Brain pericyte (primary cell): ENCODE measurements at regions not wholly inside any gene's neighbourhood (a gene's known extent, or its start where the extent isn't known, plus 50 kb on each side); places are given as distances from the start of the nearest gene placed in this dataset.

Experiments used
- DNase-seq: peaks from one replicate; pipeline ENCODE4 v3.0.0-alpha.2; 2012; ENCODE audit warnings: low read depth, low spot score

GRCh38 chr5:31137676-31138075, 55.8 kb upstream of the CDH6 start:
- no peak for DNase-seq

- DNase-seq: no peak
Measured at GRCh38 chr5:31135542-31135941, 57.9 kb upstream of the CDH6 start.

DNA sequence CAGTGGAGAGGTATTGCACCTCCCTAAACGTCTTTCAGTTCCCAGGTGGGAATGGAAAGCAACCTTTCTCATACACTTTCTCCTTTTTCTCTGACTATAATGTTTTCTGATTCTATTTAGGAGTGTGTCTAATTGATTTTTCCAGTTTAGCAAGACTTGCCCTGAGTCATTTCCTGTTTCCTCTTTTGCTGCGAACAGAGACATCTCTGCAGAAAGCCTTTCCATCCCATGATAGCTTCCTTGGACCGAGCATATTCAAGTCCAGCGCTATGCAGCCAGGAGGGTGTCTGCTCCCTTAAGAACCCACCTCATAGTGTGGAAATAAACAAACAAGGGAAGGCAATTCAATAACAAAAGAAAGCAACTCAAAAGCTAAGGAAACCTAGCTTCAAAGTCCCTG, 60.0 kb upstream of the CDH6 start:
- DNase-seq: no peak

DNA sequence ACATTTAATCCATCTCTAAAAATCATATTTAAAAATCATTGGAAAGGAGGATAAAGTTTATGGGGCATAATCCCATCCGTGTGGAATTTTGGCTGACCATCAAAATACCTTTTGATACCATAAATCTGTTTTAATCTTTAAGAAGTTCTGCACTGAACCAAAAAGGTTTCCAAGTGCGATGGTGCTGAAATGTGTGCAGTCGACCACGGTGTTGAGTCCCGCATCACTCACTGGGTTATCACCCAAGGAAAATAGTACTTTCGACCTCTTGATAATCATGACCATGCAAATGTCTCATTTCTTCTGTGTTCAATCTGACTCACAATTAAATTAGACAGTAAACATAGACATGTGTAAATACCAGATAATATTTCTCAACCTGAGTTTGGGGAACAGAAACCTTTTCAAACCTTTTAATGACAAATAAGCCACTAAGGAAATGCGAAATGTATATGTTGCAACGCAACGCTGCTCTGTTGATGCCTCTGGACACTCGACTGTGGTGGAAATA, 62.0 kb upstream of the CDH6 start:
- DNase-seq: no peak

GRCh38 chr5:31130676-31131075, 62.8 kb upstream of the CDH6 start:
- no peak for DNase-seq

DNA sequence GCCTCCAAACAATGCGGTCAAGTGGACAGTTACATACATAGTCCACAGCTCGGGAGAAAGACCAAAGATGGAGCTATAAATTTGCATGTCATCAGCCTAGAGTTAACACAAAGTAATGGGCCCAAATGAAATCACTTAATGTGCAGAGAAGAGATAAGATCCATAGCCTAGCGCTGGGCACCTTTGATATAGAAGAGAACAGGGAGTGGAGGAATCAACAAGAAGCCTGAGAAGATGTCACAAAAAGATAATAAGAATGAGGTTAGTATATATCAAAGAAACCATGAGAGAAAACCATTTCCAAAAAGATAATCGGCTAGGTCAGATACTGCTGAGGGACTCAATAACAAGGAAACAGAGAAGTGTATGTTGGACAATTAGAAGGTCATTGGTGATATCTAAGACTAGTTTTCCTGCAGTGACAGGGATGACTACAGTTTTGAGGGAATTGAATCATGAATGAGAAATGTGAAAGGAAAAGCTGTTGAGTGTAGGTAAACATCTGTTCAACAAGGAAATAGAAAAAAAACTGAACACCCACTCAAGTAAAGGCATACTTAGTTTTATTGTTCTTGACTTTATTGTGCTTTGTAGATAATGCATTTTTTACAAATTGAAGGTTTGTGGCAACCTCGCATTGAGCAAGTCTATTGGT, 68.7 kb upstream of the CDH6 start:
- no peak for DNase-seq

DNA sequence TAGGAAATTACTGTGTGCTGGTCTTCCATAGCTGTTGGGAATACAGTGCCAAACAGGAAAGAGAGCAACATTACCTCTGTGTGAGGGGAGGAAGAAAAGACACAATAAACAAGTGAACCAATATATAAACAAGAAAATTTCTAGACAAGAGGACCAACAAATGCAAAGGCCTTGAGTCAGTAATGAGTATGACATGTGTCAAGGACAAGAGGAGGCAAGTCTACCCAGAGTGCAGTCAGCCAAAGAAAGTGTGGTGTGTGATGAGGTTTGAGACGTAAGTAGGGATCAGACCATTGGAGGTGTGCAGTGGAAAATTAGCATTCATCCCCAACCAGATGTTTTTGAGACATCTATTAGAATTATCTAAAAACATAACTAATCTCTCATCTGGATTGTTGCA, 69.5 kb upstream of the CDH6 start:
- no peak for DNase-seq

- DNase-seq: no peak
Measured at GRCh38 chr5:31122998-31123951, 70.2 kb upstream of the CDH6 start.

- DNase-seq: no peak
Measured at GRCh38 chr5:31121224-31121623, 72.3 kb upstream of the CDH6 start.

GRCh38 chr5:31120642-31120948, 72.9 kb upstream of the CDH6 start:
- DNase-seq: no peak

DNA sequence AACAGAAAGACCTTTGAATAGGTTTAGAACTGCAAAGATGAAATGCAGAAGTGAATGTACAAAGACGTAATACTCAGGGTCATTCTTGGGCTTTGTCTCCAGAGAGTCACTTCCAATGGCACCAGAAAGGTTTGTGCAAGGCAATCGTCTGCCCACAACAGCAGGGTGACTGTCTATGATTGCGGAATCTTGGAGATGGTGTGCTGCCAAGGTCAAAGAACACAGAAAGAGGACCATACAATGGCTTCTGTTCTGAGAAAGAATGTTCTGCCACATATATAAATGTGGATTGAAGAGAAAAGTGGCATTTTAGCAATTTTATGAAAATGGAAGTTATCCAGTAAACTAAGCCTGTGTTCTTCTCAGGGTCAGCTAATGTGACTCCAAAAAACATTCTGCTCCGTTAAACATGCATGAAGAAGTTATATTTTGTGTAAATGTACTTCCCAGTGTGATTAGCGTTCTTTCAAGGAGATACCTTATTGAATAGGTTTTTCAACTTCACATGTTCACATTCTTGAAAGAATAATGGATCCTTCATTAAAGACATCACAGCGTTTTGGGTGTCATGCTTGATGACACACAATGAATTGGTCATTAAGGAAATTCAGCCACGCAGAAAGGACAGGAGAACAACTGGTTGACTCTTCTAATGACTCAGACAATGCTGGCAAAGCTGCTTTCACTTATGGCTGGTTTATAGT, 73.4 kb upstream of the CDH6 start:
- DNase-seq: no peak

- no peak for DNase-seq
Measured at GRCh38 chr5:31116466-31117031, 76.9 kb upstream of the CDH6 start.

- DNase-seq: no peak
Measured at GRCh38 chr5:31114817-31115216, 78.7 kb upstream of the CDH6 start.

GRCh38 chr5:31113666-31114350, 79.7 kb upstream of the CDH6 start:
- no peak for DNase-seq

GRCh38 chr5:31113101-31113500, 80.4 kb upstream of the CDH6 start:
- DNase-seq: no peak

- no peak for DNase-seq
Measured at GRCh38 chr5:31107091-31107518, 86.4 kb upstream of the CDH6 start.

GRCh38 chr5:31106691-31107090, 86.8 kb upstream of the CDH6 start:
- no peak for DNase-seq

DNA sequence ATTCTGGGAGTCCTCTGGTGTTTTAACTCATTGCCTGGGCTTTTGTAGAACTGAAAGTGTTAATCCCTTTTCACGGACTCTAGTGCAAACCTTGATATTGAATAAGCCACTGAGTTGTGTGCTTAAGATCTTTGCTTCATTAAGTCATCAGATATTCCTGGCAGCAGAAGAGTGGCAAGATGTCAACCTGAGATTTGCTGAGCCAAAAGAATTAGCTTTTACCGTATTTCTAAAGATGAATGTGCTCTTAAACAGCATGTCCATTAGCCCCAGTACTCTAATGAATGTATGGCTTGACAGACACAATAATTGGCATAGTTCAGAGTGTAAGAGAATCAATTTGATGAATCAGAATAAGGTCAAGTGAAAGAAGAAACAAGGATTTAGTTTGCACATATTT, 87.2 kb upstream of the CDH6 start:
- no peak for DNase-seq

- no peak for DNase-seq
Measured at GRCh38 chr5:31104775-31105174, 88.7 kb upstream of the CDH6 start.

- no peak for DNase-seq
Measured at GRCh38 chr5:31100781-31101310, 92.6 kb upstream of the CDH6 start.

GRCh38 chr5:31100047-31100575, 93.4 kb upstream of the CDH6 start:
- DNase-seq: no peak
